A549 (cell line): ENCODE measurements at regions not wholly inside any gene's neighbourhood (a gene's known extent, or its start where the extent isn't known, plus 50 kb on each side); places are given as distances from the start of the nearest gene placed in this dataset.

Experiments used
- CEBPB ChIP-seq, 2 experiments: fragments of >200 bp in 1 of 2; sonication (Bioruptor Twin) in 1 of 2; formaldehyde crosslinking in 1 of 2; IDR thresholded peaks; 2 replicates each; pipeline ENCODE4 v1.6.1; 2012 to 2016
- EP300 ChIP-seq, 2 experiments: fragments of >200 bp; sonication (Bioruptor Twin); formaldehyde crosslinking; IDR thresholded peaks; 2 replicates in 1 of 2; 3 replicates in 1 of 2; pipeline ENCODE4 v1.6.1; 2016 to 2017
- GATA3 ChIP-seq: IDR thresholded peaks from 2 replicates; pipeline ENCODE4 v1.6.1; 2012; ENCODE audit warnings: borderline replicate concordance
- HOXA7 ChIP-seq: fragments of 250-450 bp; sonication (Bioruptor Pico); IDR thresholded peaks from 2 replicates; pipeline ENCODE4 v1.5.0; 2020; ENCODE audit warnings: mild to moderate bottlenecking, moderate library complexity
- JUNB ChIP-seq: fragments of >200 bp; sonication (Bioruptor Twin); formaldehyde crosslinking; IDR thresholded peaks from 2 replicates; pipeline ENCODE4 v1.6.1; 2016
- NFE2L2 ChIP-seq: fragments of 150-350 bp; conservative IDR thresholded peaks from 2 replicates; pipeline ENCODE4 v1.6.1; 2014; ENCODE audit warnings: low read length
- POLR2A ChIP-seq: IDR thresholded peaks from 2 replicates; pipeline ENCODE4 v1.6.1; 2012; ENCODE audit warnings: mild to moderate bottlenecking, low read length
- RAD21 ChIP-seq, 2 experiments: fragments of >200 bp in 1 of 2; sonication (Bioruptor Twin) in 1 of 2; formaldehyde crosslinking in 1 of 2; IDR thresholded peaks in 1 of 2; conservative IDR thresholded peaks in 1 of 2; 2 replicates in 1 of 2; 3 replicates in 1 of 2; pipeline ENCODE4 v1.6.1; 2012 to 2018; ENCODE audit warnings: inconsistent platforms in 1 of 2
- TF ChIP-seq, protein P1 (sequence below): fragments of 200-600 bp; sonication (generic); IDR thresholded peaks from 2 replicates; pipeline ENCODE4 v1.6.1; 2016; ENCODE audit warnings: antibody characterized with exemption, mild to moderate bottlenecking, moderate library complexity
- TF ChIP-seq, protein P2 (sequence below): fragments of >200 bp; sonication (Bioruptor Twin); formaldehyde crosslinking; IDR thresholded peaks from 3 replicates; pipeline ENCODE4 v1.5.1; 2016
- TF ChIP-seq, protein P3 (sequence below): fragments of 450-650 bp; IDR thresholded peaks from 2 replicates; pipeline ENCODE4 v1.6.1; 2014; ENCODE audit warnings: antibody characterized with exemption

DNA sequence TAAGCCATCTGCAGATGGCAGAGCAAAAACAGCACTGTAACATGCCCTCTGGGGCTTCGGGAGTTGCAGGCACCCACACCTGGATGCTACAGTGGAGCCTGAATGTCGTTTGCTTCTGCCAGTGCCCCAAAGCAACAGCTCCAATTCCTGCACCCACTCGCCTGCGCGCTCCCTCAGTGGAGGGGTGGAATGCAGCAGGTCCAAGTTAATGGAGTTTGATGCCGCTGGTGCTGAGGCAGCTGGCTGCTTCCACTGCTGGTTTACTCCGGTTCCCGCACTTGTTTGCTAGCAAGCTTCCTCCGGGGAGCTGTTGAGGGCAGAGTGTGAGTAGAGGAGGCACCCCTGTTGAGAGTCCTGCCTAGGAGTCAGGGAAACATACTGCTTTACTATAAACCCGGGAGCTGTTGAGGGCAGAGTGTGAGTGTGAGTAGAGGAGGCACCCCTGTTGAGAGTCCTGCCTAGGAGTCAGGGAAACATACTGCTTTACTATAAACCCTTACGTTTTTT, 584.0 kb upstream of the TMPRSS15 start:
- TF ChIP-seq, protein P1, sequence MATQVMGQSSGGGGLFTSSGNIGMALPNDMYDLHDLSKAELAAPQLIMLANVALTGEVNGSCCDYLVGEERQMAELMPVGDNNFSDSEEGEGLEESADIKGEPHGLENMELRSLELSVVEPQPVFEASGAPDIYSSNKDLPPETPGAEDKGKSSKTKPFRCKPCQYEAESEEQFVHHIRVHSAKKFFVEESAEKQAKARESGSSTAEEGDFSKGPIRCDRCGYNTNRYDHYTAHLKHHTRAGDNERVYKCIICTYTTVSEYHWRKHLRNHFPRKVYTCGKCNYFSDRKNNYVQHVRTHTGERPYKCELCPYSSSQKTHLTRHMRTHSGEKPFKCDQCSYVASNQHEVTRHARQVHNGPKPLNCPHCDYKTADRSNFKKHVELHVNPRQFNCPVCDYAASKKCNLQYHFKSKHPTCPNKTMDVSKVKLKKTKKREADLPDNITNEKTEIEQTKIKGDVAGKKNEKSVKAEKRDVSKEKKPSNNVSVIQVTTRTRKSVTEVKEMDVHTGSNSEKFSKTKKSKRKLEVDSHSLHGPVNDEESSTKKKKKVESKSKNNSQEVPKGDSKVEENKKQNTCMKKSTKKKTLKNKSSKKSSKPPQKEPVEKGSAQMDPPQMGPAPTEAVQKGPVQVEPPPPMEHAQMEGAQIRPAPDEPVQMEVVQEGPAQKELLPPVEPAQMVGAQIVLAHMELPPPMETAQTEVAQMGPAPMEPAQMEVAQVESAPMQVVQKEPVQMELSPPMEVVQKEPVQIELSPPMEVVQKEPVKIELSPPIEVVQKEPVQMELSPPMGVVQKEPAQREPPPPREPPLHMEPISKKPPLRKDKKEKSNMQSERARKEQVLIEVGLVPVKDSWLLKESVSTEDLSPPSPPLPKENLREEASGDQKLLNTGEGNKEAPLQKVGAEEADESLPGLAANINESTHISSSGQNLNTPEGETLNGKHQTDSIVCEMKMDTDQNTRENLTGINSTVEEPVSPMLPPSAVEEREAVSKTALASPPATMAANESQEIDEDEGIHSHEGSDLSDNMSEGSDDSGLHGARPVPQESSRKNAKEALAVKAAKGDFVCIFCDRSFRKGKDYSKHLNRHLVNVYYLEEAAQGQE = no peak
- TF ChIP-seq, protein P2, sequence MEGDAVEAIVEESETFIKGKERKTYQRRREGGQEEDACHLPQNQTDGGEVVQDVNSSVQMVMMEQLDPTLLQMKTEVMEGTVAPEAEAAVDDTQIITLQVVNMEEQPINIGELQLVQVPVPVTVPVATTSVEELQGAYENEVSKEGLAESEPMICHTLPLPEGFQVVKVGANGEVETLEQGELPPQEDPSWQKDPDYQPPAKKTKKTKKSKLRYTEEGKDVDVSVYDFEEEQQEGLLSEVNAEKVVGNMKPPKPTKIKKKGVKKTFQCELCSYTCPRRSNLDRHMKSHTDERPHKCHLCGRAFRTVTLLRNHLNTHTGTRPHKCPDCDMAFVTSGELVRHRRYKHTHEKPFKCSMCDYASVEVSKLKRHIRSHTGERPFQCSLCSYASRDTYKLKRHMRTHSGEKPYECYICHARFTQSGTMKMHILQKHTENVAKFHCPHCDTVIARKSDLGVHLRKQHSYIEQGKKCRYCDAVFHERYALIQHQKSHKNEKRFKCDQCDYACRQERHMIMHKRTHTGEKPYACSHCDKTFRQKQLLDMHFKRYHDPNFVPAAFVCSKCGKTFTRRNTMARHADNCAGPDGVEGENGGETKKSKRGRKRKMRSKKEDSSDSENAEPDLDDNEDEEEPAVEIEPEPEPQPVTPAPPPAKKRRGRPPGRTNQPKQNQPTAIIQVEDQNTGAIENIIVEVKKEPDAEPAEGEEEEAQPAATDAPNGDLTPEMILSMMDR = no peak
- no peak for TF ChIP-seq RAD21 (conservative IDR thresholded peaks at IDR 0.05 in 1 of 2, IDR thresholded peaks at IDR 0.05 in 1 of 2)
- TF ChIP-seq JUNB = no peak
- TF ChIP-seq NFE2L2 = no peak
- no peak for TF ChIP-seq GATA3
- TF ChIP-seq POLR2A = no peak
- TF ChIP-seq, protein P3, sequence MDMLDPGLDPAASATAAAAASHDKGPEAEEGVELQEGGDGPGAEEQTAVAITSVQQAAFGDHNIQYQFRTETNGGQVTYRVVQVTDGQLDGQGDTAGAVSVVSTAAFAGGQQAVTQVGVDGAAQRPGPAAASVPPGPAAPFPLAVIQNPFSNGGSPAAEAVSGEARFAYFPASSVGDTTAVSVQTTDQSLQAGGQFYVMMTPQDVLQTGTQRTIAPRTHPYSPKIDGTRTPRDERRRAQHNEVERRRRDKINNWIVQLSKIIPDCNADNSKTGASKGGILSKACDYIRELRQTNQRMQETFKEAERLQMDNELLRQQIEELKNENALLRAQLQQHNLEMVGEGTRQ = no peak
- no peak for TF ChIP-seq HOXA7
- no peak for TF ChIP-seq EP300 (IDR thresholded peaks at IDR 0.05)
- TF ChIP-seq CEBPB (IDR thresholded peaks at IDR 0.05) = no peak
